Neural cell (in vitro differentiated cells): ENCODE measurements at regions not wholly inside any gene's neighbourhood (a gene's known extent, or its start where the extent isn't known, plus 50 kb on each side); places are given as distances from the start of the nearest gene placed in this dataset.

Experiments used
- H2AFZ ChIP-seq: fragments of 200-600, 300-800 bp; sonication (generic), shearing (Covaris generic); 2 replicates; pipeline ENCODE4 v1.6.0; 2014; ENCODE audit warnings: low read depth, mild to moderate bottlenecking, antibody characterized with exemption, low read length, moderate library complexity
- H3F3A ChIP-seq: fragments of 200-600 bp; shearing (Covaris generic); 2 replicates; pipeline ENCODE4 v1.6.1; 2016; ENCODE audit warnings: mild to moderate bottlenecking, moderate library complexity, mixed read lengths, antibody characterized with exemption, low read length; ENCODE audit not compliant: insufficient read depth, poor library complexity, severe bottlenecking
- H3K27ac ChIP-seq: fragments of 200-600, 300-800 bp; sonication (generic), shearing (Covaris generic); 2 replicates; pipeline ENCODE4 v1.5.1; 2014; ENCODE audit warnings: mild to moderate bottlenecking, low read length, moderate library complexity
- H3K27me3 ChIP-seq: fragments of 300-800, 200-600 bp; sonication (generic), shearing (Covaris generic); 2 replicates; pipeline ENCODE4 v1.6.0; 2014; ENCODE audit warnings: mild to moderate bottlenecking, low read depth, low read length, moderate library complexity; ENCODE audit not compliant: insufficient read depth
- H3K36me3 ChIP-seq: fragments of 300-800, 200-600 bp; sonication (generic), shearing (Covaris generic); 2 replicates; pipeline ENCODE4 v1.5.1; 2014; ENCODE audit warnings: mild to moderate bottlenecking, antibody characterized with exemption, low read length, moderate library complexity; ENCODE audit not compliant: insufficient read depth
- H3K4me2 ChIP-seq: fragments of 300-800, 200-600 bp; sonication (generic), shearing (Covaris generic); 2 replicates; pipeline ENCODE4 v1.6.0; 2014; ENCODE audit warnings: mild to moderate bottlenecking, low read length
- H3K4me3 ChIP-seq: fragments of 300-800, 200-600 bp; sonication (generic), shearing (Covaris generic); 2 replicates; pipeline ENCODE4 v1.5.1; 2014; ENCODE audit warnings: mild to moderate bottlenecking, low read length, moderate library complexity
- H3K79me2 ChIP-seq: fragments of 200-600 bp; shearing (Covaris generic); replicated peaks from 2 replicates; pipeline ENCODE4 v1.6.0; 2014; ENCODE audit warnings: mild to moderate bottlenecking, low read length, moderate library complexity; ENCODE audit not compliant: insufficient read depth
- H3K9ac ChIP-seq: fragments of 300-800, 200-600 bp; sonication (generic), shearing (Covaris generic); 2 replicates; pipeline ENCODE4 v1.6.1; 2016; ENCODE audit warnings: mild to moderate bottlenecking, low read length, mixed read lengths
- H3K9me2 ChIP-seq: fragments of 200-600 bp; shearing (Covaris generic); 2 replicates; pipeline ENCODE4 v1.6.1; 2016; ENCODE audit warnings: mild to moderate bottlenecking, low read length, mixed read lengths; ENCODE audit not compliant: insufficient read depth
- H3K9me3 ChIP-seq: fragments of 200-600, 300-800 bp; sonication (generic), shearing (Covaris generic); 2 replicates; pipeline ENCODE4 v1.6.1; 2016; ENCODE audit warnings: mild to moderate bottlenecking, mixed run types, low read length, moderate library complexity, mixed read lengths
- H4K20me1 ChIP-seq: fragments of 200-600 bp; shearing (Covaris generic); 2 replicates; pipeline ENCODE4 v1.6.1; 2016; ENCODE audit warnings: mild to moderate bottlenecking, mixed run types; ENCODE audit not compliant: insufficient read depth
- EP300 ChIP-seq: fragments of 450-650 bp; conservative IDR thresholded peaks from 2 replicates; pipeline ENCODE4 v1.6.1; 2014; ENCODE audit warnings: antibody characterized with exemption, mild to moderate bottlenecking, moderate library complexity; ENCODE audit not compliant: poor library complexity, severe bottlenecking
- EZH2 ChIP-seq: fragments of 200-600, 300-800 bp; shearing (Covaris generic), sonication (generic); IDR thresholded peaks from 2 replicates; pipeline ENCODE4 v1.6.1; 2014; ENCODE audit warnings: antibody characterized with exemption, low read length, borderline replicate concordance, mild to moderate bottlenecking; ENCODE audit not compliant: insufficient read depth, poor library complexity, severe bottlenecking
- MXI1 ChIP-seq: fragments of 450-650 bp; conservative IDR thresholded peaks from 2 replicates; pipeline ENCODE4 v1.6.1; 2014; ENCODE audit warnings: antibody characterized with exemption, mild to moderate bottlenecking; ENCODE audit not compliant: poor library complexity, severe bottlenecking
- POLR2AphosphoS5 ChIP-seq: IDR thresholded peaks from 2 replicates; pipeline ENCODE4 v1.6.1; 2012
- RAD21 ChIP-seq: fragments of 450-650 bp; conservative IDR thresholded peaks from 2 replicates; pipeline ENCODE4 v1.6.1; 2014; ENCODE audit warnings: antibody characterized with exemption, mild to moderate bottlenecking, moderate library complexity
- SMC3 ChIP-seq: fragments of 450-650 bp; conservative IDR thresholded peaks from 2 replicates; pipeline ENCODE4 v1.6.1; 2014; ENCODE audit warnings: antibody characterized with exemption, mild to moderate bottlenecking, moderate library complexity; ENCODE audit not compliant: poor library complexity
- TAF1 ChIP-seq: IDR thresholded peaks from 2 replicates; pipeline ENCODE4 v1.6.1; 2012; ENCODE audit warnings: low read depth
- TF ChIP-seq, protein P1 (sequence below): IDR thresholded peaks from 2 replicates; pipeline ENCODE4 v1.6.1; 2012; ENCODE audit warnings: borderline replicate concordance
- TF ChIP-seq, protein P2 (sequence below): fragments of 450-650 bp; IDR thresholded peaks from 2 replicates; pipeline ENCODE4 v1.5.1; 2014; ENCODE audit warnings: antibody characterized with exemption, mild to moderate bottlenecking, moderate library complexity; ENCODE audit not compliant: poor library complexity, severe bottlenecking

DNA sequence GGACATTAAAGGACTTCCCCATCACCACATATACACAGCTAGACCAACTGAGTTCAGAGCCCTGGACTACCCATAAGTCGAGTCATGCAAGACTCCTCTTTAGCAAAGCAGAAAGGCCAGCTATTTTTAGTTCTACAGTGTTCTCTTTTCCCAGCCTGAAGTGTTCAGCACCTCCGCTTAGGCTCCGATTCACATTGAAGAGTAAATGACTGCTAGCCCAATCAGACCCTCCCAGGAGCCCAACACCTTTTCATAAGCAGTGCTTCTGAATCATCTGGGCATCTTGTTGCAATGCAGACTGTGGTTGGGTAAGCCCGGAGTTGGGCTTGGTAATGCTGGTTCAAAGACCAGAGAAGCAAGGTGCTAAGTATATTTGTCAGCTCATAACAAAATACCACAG lies 73.6 kb upstream of the KCNK12 start:
- H3K9ac ChIP-seq, result no peak overlapping the region
- no peaks in the 10 kb centered on the region for H3K9me3 ChIP-seq
- TF ChIP-seq MXI1 (no peak), EP300 (no peak), TAF1 (no peak), RAD21 (no peak), EZH2 (no peak), POLR2AphosphoS5 (no peak), SMC3 (no peak)
- TF ChIP-seq, protein P1, sequence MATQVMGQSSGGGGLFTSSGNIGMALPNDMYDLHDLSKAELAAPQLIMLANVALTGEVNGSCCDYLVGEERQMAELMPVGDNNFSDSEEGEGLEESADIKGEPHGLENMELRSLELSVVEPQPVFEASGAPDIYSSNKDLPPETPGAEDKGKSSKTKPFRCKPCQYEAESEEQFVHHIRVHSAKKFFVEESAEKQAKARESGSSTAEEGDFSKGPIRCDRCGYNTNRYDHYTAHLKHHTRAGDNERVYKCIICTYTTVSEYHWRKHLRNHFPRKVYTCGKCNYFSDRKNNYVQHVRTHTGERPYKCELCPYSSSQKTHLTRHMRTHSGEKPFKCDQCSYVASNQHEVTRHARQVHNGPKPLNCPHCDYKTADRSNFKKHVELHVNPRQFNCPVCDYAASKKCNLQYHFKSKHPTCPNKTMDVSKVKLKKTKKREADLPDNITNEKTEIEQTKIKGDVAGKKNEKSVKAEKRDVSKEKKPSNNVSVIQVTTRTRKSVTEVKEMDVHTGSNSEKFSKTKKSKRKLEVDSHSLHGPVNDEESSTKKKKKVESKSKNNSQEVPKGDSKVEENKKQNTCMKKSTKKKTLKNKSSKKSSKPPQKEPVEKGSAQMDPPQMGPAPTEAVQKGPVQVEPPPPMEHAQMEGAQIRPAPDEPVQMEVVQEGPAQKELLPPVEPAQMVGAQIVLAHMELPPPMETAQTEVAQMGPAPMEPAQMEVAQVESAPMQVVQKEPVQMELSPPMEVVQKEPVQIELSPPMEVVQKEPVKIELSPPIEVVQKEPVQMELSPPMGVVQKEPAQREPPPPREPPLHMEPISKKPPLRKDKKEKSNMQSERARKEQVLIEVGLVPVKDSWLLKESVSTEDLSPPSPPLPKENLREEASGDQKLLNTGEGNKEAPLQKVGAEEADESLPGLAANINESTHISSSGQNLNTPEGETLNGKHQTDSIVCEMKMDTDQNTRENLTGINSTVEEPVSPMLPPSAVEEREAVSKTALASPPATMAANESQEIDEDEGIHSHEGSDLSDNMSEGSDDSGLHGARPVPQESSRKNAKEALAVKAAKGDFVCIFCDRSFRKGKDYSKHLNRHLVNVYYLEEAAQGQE, result no peak
- TF ChIP-seq, protein P2, sequence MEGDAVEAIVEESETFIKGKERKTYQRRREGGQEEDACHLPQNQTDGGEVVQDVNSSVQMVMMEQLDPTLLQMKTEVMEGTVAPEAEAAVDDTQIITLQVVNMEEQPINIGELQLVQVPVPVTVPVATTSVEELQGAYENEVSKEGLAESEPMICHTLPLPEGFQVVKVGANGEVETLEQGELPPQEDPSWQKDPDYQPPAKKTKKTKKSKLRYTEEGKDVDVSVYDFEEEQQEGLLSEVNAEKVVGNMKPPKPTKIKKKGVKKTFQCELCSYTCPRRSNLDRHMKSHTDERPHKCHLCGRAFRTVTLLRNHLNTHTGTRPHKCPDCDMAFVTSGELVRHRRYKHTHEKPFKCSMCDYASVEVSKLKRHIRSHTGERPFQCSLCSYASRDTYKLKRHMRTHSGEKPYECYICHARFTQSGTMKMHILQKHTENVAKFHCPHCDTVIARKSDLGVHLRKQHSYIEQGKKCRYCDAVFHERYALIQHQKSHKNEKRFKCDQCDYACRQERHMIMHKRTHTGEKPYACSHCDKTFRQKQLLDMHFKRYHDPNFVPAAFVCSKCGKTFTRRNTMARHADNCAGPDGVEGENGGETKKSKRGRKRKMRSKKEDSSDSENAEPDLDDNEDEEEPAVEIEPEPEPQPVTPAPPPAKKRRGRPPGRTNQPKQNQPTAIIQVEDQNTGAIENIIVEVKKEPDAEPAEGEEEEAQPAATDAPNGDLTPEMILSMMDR, result no peak
- H3F3A ChIP-seq, result no peaks in the 10 kb centered on the region
- H3K4me2 ChIP-seq, result no peak overlapping the region
- no peaks in the 10 kb centered on the region for H3K36me3 ChIP-seq
- H3K9me2 ChIP-seq, result no peaks in the 10 kb centered on the region
- H3K79me2 ChIP-seq, result no peaks in the 10 kb centered on the region
- H3K4me3 ChIP-seq, result no peak overlapping the region
- H3K27ac ChIP-seq, result no peak overlapping the region
- H3K27me3 ChIP-seq, result no peaks in the 10 kb centered on the region
- H4K20me1 ChIP-seq, result no peaks in the 10 kb centered on the region
- H2AFZ ChIP-seq, result no peak overlapping the region

DNA sequence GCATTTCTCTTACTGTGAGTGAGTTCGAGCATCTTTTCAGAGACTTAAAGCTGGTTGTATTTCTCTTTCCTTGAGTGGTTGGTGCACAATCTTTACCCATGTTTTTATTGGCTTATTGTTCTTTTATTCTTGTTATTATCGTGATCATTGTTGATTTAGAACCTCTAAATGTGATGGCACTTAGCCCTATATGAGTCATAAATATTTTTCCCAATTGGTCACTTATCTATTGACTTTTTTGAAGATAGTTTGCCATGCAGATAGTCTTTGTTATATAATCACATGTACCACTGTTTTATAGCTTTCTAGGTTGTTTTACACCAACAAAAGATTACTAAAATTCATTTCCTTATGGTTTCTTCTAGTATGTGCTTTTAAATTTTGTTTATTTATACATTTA lies 70.6 kb upstream of the KCNK12 start:
- no peak overlapping the region for H3K4me3 ChIP-seq
- no peaks in the 10 kb centered on the region for H3K79me2 ChIP-seq
- no peaks in the 10 kb centered on the region for H3K36me3 ChIP-seq
- no peaks in the 10 kb centered on the region for H3K9me2 ChIP-seq
- H3K4me2 ChIP-seq, result no peak overlapping the region
- H2AFZ ChIP-seq, result no peak overlapping the region
- no peak overlapping the region for H3K27ac ChIP-seq
- no peaks in the 10 kb centered on the region for H4K20me1 ChIP-seq
- no peaks in the 10 kb centered on the region for H3K9me3 ChIP-seq
- H3K9ac ChIP-seq, result no peak overlapping the region
- no peaks in the 10 kb centered on the region for H3F3A ChIP-seq
- no peaks in the 10 kb centered on the region for H3K27me3 ChIP-seq
- TF ChIP-seq EP300 (no peak), SMC3 (no peak), POLR2AphosphoS5 (no peak), EZH2 (no peak)
- TF ChIP-seq, protein P2, result no peak
